Fibroblast of peridontal ligament (primary cell): ENCODE measurements at regions not wholly inside any gene's neighbourhood (a gene's known extent, or its start where the extent isn't known, plus 50 kb on each side); places are given as distances from the start of the nearest gene placed in this dataset.
A peak's percentile ranks its signal among the peaks of the same experiment; 100 is the strongest.

Experiments used
- DNase-seq: peaks from one replicate; pipeline ENCODE4 v3.0.0-alpha.2; 2010; ENCODE audit errors: extremely low read depth

GRCh38 chr13:107753748-107754147 lies 461.6 kb downstream of the LIG4 start:
- DNase-seq: no peak

GRCh38 chr13:107753291-107753690 lies 462.0 kb downstream of the LIG4 start:
- no peak for DNase-seq

GRCh38 chr13:107743983-107744382 lies 471.4 kb downstream of the LIG4 start:
- peak; percentile 50 for DNase-seq

- DNase-seq: no peak
Observed at GRCh38 chr13:107743526-107743925, 471.8 kb downstream of the LIG4 start.

- peak; percentile 13 for DNase-seq
Observed at GRCh38 chr13:107743100-107743499, 472.2 kb downstream of the LIG4 start.

- DNase-seq: no peak
Observed at GRCh38 chr13:107742544-107742943, 472.8 kb downstream of the LIG4 start.

GRCh38 chr13:107738004-107738403 lies 477.3 kb downstream of the LIG4 start:
- no peak for DNase-seq

- no peak for DNase-seq
Observed at GRCh38 chr13:107736731-107737130, 478.6 kb downstream of the LIG4 start.

- DNase-seq: no peak
Observed at GRCh38 chr13:107736170-107736569, 479.2 kb downstream of the LIG4 start.

GRCh38 chr13:107734891-107735625 lies 480.3 kb downstream of the LIG4 start:
- peak; percentile 13 for DNase-seq

GRCh38 chr13:107733276-107733675 lies 482.1 kb downstream of the LIG4 start:
- DNase-seq: no peak

GRCh38 chr13:107730813-107731212 lies 484.5 kb downstream of the LIG4 start:
- DNase-seq: peak; percentile 67

- DNase-seq: no peak
Observed at GRCh38 chr13:107721125-107721869, 494.0 kb downstream of the LIG4 start.

GRCh38 chr13:107716741-107717140 lies 498.6 kb downstream of the LIG4 start:
- DNase-seq: no peak

- DNase-seq: no peak
Observed at GRCh38 chr13:107716241-107716640, 499.1 kb downstream of the LIG4 start.

GRCh38 chr13:107715496-107715895 lies 499.8 kb downstream of the LIG4 start:
- no peak for DNase-seq

- DNase-seq: no peak
Observed at GRCh38 chr13:107713314-107713713, 502.0 kb downstream of the LIG4 start.

- no peak for DNase-seq
Observed at GRCh38 chr13:107712145-107712860, 503.0 kb downstream of the LIG4 start.

- DNase-seq: no peak
Observed at GRCh38 chr13:107690181-107690580, 525.2 kb downstream of the LIG4 start.

GRCh38 chr13:107685876-107686275 lies 529.5 kb downstream of the LIG4 start:
- no peak for DNase-seq

- DNase-seq: no peak
Observed at GRCh38 chr13:107681600-107681999, 533.7 kb downstream of the LIG4 start.

- no peak for DNase-seq
Observed at GRCh38 chr13:107680115-107680514, 535.2 kb downstream of the LIG4 start.
